ENCODE measurements at regions not wholly inside any gene's neighbourhood (a gene's known extent, or its start where the extent isn't known, plus 50 kb on each side); places are given as distances from the start of the nearest gene placed in this dataset.

DNA sequence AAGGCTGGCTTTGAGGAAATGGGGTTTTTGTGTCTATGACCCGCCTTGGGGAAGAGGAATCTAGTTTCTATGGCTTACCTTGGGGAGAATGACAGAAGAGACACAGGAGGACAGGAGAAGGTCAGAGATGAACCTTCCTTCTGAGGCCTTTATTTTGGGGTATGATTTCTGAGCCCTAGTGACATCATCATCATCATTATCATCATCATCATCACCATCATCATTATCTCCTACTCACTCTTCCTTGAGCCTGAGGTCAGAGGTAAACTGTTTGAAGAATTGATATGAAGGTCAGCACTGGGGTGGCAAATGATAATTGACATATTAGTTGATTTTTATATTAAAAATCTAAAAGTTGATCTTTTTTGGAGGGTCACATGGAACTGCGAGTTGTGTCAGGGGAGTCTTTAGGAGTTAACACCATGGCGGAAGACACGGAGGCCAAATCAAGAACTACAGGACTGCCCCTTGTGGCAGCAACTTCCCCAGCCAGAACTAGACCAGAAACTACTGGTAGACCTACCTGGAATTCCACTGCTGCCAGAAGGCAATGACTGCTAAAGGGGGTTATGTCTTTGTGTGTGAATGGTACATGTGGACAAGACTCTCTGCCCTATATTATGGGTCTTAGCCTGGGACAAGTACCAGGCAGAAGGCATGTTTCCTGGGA, 49.8 kb upstream of the WLS start:
- no peak overlapping the region for H3K23ac ChIP-seq (ENCODE audit: insufficient read length, low read depth, low read length)
- H2AFZ ChIP-seq (ENCODE audit: low read length) = no peak overlapping the region
- no peaks in the 10 kb centered on the region for H4K20me1 ChIP-seq (ENCODE audit: control insufficient read depth, insufficient read depth, insufficient read length)
- no peak overlapping the region for H3K14ac ChIP-seq (ENCODE audit: insufficient read depth, low read length)
- H3K56ac ChIP-seq (ENCODE audit: insufficient read length, low read depth, low read length) = no peak overlapping the region
- no peak overlapping the region for H3K4ac ChIP-seq (ENCODE audit: low read depth, low read length)
- H2BK20ac ChIP-seq (ENCODE audit: low read depth, low read length, poor library complexity, severe bottlenecking) = no peak overlapping the region
- H2AK5ac ChIP-seq (ENCODE audit: insufficient read length, low read length) = no peak overlapping the region
- no peak overlapping the region for H3K18ac ChIP-seq (ENCODE audit: insufficient read length, low read depth, low read length)
- H4K5ac ChIP-seq (ENCODE audit: insufficient read length, low read depth, low read length) = no peak overlapping the region
- TF ChIP-seq, protein P1, sequence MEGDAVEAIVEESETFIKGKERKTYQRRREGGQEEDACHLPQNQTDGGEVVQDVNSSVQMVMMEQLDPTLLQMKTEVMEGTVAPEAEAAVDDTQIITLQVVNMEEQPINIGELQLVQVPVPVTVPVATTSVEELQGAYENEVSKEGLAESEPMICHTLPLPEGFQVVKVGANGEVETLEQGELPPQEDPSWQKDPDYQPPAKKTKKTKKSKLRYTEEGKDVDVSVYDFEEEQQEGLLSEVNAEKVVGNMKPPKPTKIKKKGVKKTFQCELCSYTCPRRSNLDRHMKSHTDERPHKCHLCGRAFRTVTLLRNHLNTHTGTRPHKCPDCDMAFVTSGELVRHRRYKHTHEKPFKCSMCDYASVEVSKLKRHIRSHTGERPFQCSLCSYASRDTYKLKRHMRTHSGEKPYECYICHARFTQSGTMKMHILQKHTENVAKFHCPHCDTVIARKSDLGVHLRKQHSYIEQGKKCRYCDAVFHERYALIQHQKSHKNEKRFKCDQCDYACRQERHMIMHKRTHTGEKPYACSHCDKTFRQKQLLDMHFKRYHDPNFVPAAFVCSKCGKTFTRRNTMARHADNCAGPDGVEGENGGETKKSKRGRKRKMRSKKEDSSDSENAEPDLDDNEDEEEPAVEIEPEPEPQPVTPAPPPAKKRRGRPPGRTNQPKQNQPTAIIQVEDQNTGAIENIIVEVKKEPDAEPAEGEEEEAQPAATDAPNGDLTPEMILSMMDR (conservative IDR thresholded peaks at IDR 0.05) = peak; percentile 48
- H2BK12ac ChIP-seq (ENCODE audit: insufficient read length, low read depth, low read length) = no peak overlapping the region
- peaks cover 6% of the 10 kb centered on the region; the same call in 1 of the 2 replicates for H3K4me1 ChIP-seq (ENCODE audit: insufficient read depth, low read length)
- Mint-ChIP-seq H3K9me3 (no peaks in the 10 kb centered on the region; a peak in 2 of 5 replicates), H3K27me3 (ENCODE audit: low read depth) (peaks cover 79% of the 10 kb centered on the region), H3K4me1 (peaks cover 12 to 15% of the 10 kb centered on the region in 2 experiments), H3K36me3 (ENCODE audit: insufficient read depth in 1 of 3, low read depth in 3 of 3) (no peaks in the 10 kb centered on the region), H3K27ac (no peak overlapping the region), H3K4me3 (no peak overlapping the region)
- peak; percentile 37 for DNase-seq
- no peak overlapping the region for H4K8ac ChIP-seq (replicated peaks; ENCODE audit: insufficient read length, low read depth, low read length)
- no CpG with 5 or more reads among the region's 4 CpGs for WGBS (ENCODE audit: extremely low coverage, insufficient read length, low lambda C conversion rate)
- H3K9me3 ChIP-seq (ENCODE audit: control insufficient read depth, low read depth, low read length) = no peaks in the 10 kb centered on the region
- H3K27ac ChIP-seq (ENCODE audit: insufficient read length, low read depth, low read length) = no peak overlapping the region
- no peak overlapping the region for H2BK5ac ChIP-seq (ENCODE audit: insufficient read length, low read length)
- no peaks in the 10 kb centered on the region for H3K79me2 ChIP-seq (ENCODE audit: insufficient read depth, low read length)
- H3K79me1 ChIP-seq (ENCODE audit: insufficient read depth, low read depth, low read length, poor library complexity, severe bottlenecking) = no peaks in the 10 kb centered on the region
- no peak overlapping the region for H3K4me2 ChIP-seq (ENCODE audit: insufficient read depth, insufficient read length, low read length)
- no peak overlapping the region for H3K9ac ChIP-seq (ENCODE audit: extremely low read depth, insufficient read length, low read length)
- peaks cover 13% of the 10 kb centered on the region; the same call in 1 of the 2 replicates for H3K27me3 ChIP-seq (ENCODE audit: insufficient read depth, low read length)
- no peak overlapping the region for H2BK15ac ChIP-seq (ENCODE audit: low read depth, low read length)
- H3T11ph ChIP-seq (ENCODE audit: low read length) = no peak overlapping the region
- H4K91ac ChIP-seq (ENCODE audit: insufficient read length, low read depth, low read length) = no peak overlapping the region
- H2BK120ac ChIP-seq (ENCODE audit: low read depth, low read length, poor library complexity, severe bottlenecking) = no peak overlapping the region
- no peaks in the 10 kb centered on the region for H3K23me2 ChIP-seq (ENCODE audit: insufficient read length, low read depth, low read length, poor library complexity, severe bottlenecking)
